AG09309 (cell line): ENCODE measurements at regions not wholly inside any gene's neighbourhood (a gene's known extent, or its start where the extent isn't known, plus 50 kb on each side); places are given as distances from the start of the nearest gene placed in this dataset.
A peak's percentile ranks its signal among the peaks of the same experiment; 100 is the strongest.

Source experiments
- DNase-seq: peaks from one replicate; pipeline ENCODE4 v3.0.0-alpha.2; 2010; ENCODE audit warnings: low read depth
- H3K4me3 ChIP-seq: 2 replicates; pipeline ENCODE4 v1.5.1; 2011; ENCODE audit warnings: mild to moderate bottlenecking, low read depth, low read length, moderate library complexity; ENCODE audit not compliant: control insufficient read depth
- CTCF ChIP-seq: IDR thresholded peaks from 2 replicates; pipeline ENCODE4 v1.5.1; 2011; ENCODE audit warnings: mild to moderate bottlenecking, low read depth, low read length, inconsistent platforms; ENCODE audit not compliant: insufficient read depth, control insufficient read depth; ENCODE audit errors: missing control alignments

GRCh38 chr3:132253262-132253878, 63.8 kb upstream of the ACP3 start:
- H3K4me3 ChIP-seq: no peak overlapping the region
- TF ChIP-seq CTCF: peak; percentile 79
- DNase-seq: peak; percentile 23

GRCh38 chr3:132254076-132254755, 63.0 kb upstream of the ACP3 start:
- DNase-seq: no peak
- H3K4me3 ChIP-seq: no peak overlapping the region
- TF ChIP-seq CTCF: no peak

- TF ChIP-seq CTCF: no peak
- DNase-seq: peak; percentile 42
Observed at GRCh38 chr3:132255041-132255745, 62.0 kb upstream of the ACP3 start.

GRCh38 chr3:132256989-132257388, 60.2 kb upstream of the ACP3 start:
- DNase-seq: no peak
- no peak overlapping the region for H3K4me3 ChIP-seq
- TF ChIP-seq CTCF: peak; percentile 54

More at GRCh38 chr3:132255041-132255745, 62.0 kb upstream of the ACP3 start:
- no peak overlapping the region for H3K4me3 ChIP-seq

GRCh38 chr3:132261506-132261905, 55.7 kb upstream of the ACP3 start:
- DNase-seq: no peak
- H3K4me3 ChIP-seq: no peak overlapping the region
- no peak for TF ChIP-seq CTCF

- H3K4me3 ChIP-seq: no peak overlapping the region
- no peak for TF ChIP-seq CTCF
- no peak for DNase-seq
Observed at GRCh38 chr3:132262305-132262704, 54.9 kb upstream of the ACP3 start.
